H1 (cell line): ENCODE measurements at regions not wholly inside any gene's neighbourhood (a gene's known extent, or its start where the extent isn't known, plus 50 kb on each side); places are given as distances from the start of the nearest gene placed in this dataset.

Experiments
- BCL11A ChIP-seq, 2 experiments: IDR thresholded peaks; one replicate each; pipeline ENCODE4 v1.6.1; 2011; ENCODE audit warnings: low read depth in 2 of 2, low read length in 2 of 2, mild to moderate bottlenecking in 2 of 2
- EGR1 ChIP-seq: IDR thresholded peaks from 2 replicates; pipeline ENCODE4 v1.6.1; 2011; ENCODE audit warnings: low read depth, low read length, borderline replicate concordance
- KDM1A ChIP-seq: fragments of 200-600, 300-600 bp; sonication (generic); IDR thresholded peaks from 2 replicates; pipeline ENCODE4 v1.7.1; 2016; ENCODE audit warnings: mild to moderate bottlenecking, low read length, borderline replicate concordance
- SP1 ChIP-seq: IDR thresholded peaks from 2 replicates; pipeline ENCODE4 v1.6.1; 2011; ENCODE audit warnings: low read depth, low read length

- TF ChIP-seq EGR1 (no peak), BCL11A (IDR thresholded peaks at IDR 0.05; ENCODE audit: low read depth in 2 of 2, low read length in 2 of 2) (no peak), KDM1A (no peak), SP1 (no peak)
Observed at GRCh38 chr2:225820826-225821225, 421.3 kb downstream of the NYAP2 start (continued).
